GM12878 (cell line): ENCODE measurements at regions not wholly inside any gene's neighbourhood (a gene's known extent, or its start where the extent isn't known, plus 50 kb on each side); places are given as distances from the start of the nearest gene placed in this dataset.

Experiments
- ATAC-seq: fragments of 200-7000 bp; cut with Tn5 transposase; 3 replicates; pipeline ENCODE4 v1.9.1; 2020; ENCODE audit warnings: mild to moderate bottlenecking, moderate library complexity
- BruUV-seq: library from RNA; stranded (reverse); fragments of 400-500 nt; replicated peaks from 2 replicates; lab custom pipeline; 2021; lab: Mats Ljungman, UMichigan
- CTCF ChIA-PET: fragments of 300-600 bp; sonication (Branson Sonifier 250); formaldehyde crosslinking; extraction: SDS; loops from one replicate; lab custom pipeline; 2021; ENCODE audit warnings: inconsistent platforms; lab: Yijun Ruan, JAX
- POLR2A ChIA-PET: fragments of 350-600 bp; formaldehyde crosslinking; extraction: SDS; loops from one replicate; lab custom pipeline; 2021; ENCODE audit warnings: inconsistent platforms; lab: Charles Lee
- RAD21 ChIA-PET: fragments of 300-600 bp; sonication (Branson Sonifier 250); formaldehyde crosslinking; loops from one replicate; lab custom pipeline; 2023; ENCODE audit warnings: antibody characterized with exemption; ENCODE audit not compliant: unreplicated experiment; lab: Charles Lee
- SMC1A ChIA-PET: fragments of 300-600 bp; sonication (Branson Sonifier 250); formaldehyde crosslinking; loops from one replicate; lab custom pipeline; 2023; ENCODE audit not compliant: unreplicated experiment, uncharacterized antibody; lab: Charles Lee
- DNase-seq: peaks from one replicate; pipeline ENCODE4 v3.0.0-alpha.2; 2011; ENCODE audit warnings: low read depth, low spot score
- FAIRE-seq: peaks from 3 replicates; lab custom pipeline; 2011; peaks lifted over from hg19 to GRCh38; lab: Jason Lieb, UNC
- H2AFZ ChIP-seq: 2 replicates; pipeline ENCODE4 v1.6.0; 2011; ENCODE audit warnings: low read depth, low read length, control low read depth; ENCODE audit not compliant: control insufficient read depth
- H3K27ac ChIP-seq: 2 replicates; pipeline ENCODE4 v1.5.1; 2011; ENCODE audit warnings: control low read depth; ENCODE audit not compliant: control insufficient read depth, insufficient read depth
- H3K27me3 ChIP-seq, 2 experiments: replicated peaks in 1 of 2; 2 replicates each; pipeline versions ENCODE4 v1.6.0 to v1.6.1; 2011; ENCODE audit warnings: low read length in 1 of 2; ENCODE audit not compliant: control insufficient read depth in 2 of 2, insufficient read depth in 2 of 2
- H3K36me3 ChIP-seq, 2 experiments: 2 replicates each; pipeline ENCODE4 v1.5.1; 2011; ENCODE audit warnings: low read length in 1 of 2; ENCODE audit not compliant: control insufficient read depth in 2 of 2, insufficient read depth in 2 of 2
- H3K4me1 ChIP-seq: 2 replicates; pipeline ENCODE4 v1.6.1; 2011; ENCODE audit warnings: mild to moderate bottlenecking, low read length, moderate library complexity, mixed read lengths; ENCODE audit not compliant: control insufficient read depth, insufficient read depth
- H3K4me2 ChIP-seq: 2 replicates; pipeline ENCODE4 v1.6.0; 2011; ENCODE audit warnings: control low read depth; ENCODE audit not compliant: control insufficient read depth, insufficient read depth
- H3K4me3 ChIP-seq: fragments of 200-600 bp; sonication (generic); 2 replicates; pipeline ENCODE4 v1.5.1; 2016
- H3K79me2 ChIP-seq: 2 replicates; pipeline ENCODE4 v1.6.0; 2011; ENCODE audit warnings: low read length; ENCODE audit not compliant: control insufficient read depth, insufficient read depth
- H3K9ac ChIP-seq: 2 replicates; pipeline ENCODE4 v1.8.0; 2011; ENCODE audit warnings: low read length, control low read depth, mixed read lengths; ENCODE audit not compliant: control insufficient read depth, insufficient read depth
- H3K9me3 ChIP-seq: replicated peaks from 3 replicates; pipeline ENCODE4 v1.5.1; 2011; ENCODE audit warnings: mild to moderate bottlenecking, low read length; ENCODE audit not compliant: control insufficient read depth, insufficient read depth
- H4K20me1 ChIP-seq: 2 replicates; pipeline ENCODE4 v1.6.0; 2011; ENCODE audit not compliant: control insufficient read depth, insufficient read depth
- ATF7 ChIP-seq: fragments of 450-650 bp; IDR thresholded peaks from 2 replicates; pipeline ENCODE4 v1.6.1; 2016; ENCODE audit warnings: low read depth, mild to moderate bottlenecking
- CBX3 ChIP-seq: fragments of 200-600 bp; sonication (generic); IDR thresholded peaks from 2 replicates; pipeline ENCODE4 v1.6.1; 2016; ENCODE audit warnings: low read depth, borderline replicate concordance
- CHD4 ChIP-seq: fragments of 200-600 bp; sonication (generic); IDR thresholded peaks from 2 replicates; pipeline ENCODE4 v1.6.1; 2016; ENCODE audit warnings: mild to moderate bottlenecking
- EGR1 ChIP-seq, 2 experiments: IDR thresholded peaks; 1 replicate in 1 of 2; 2 replicates in 1 of 2; pipeline ENCODE4 v1.6.1; 2011 to 2012; ENCODE audit warnings: low read depth in 2 of 2, low read length in 2 of 2, borderline replicate concordance in 1 of 2, mild to moderate bottlenecking in 1 of 2, moderate library complexity in 1 of 2
- IKZF2 ChIP-seq, 2 experiments: fragments of 450-650 bp; IDR thresholded peaks; 2 replicates each; pipeline ENCODE4 v1.6.1; 2017; ENCODE audit warnings: mild to moderate bottlenecking in 2 of 2, moderate library complexity in 2 of 2
- IRF4 ChIP-seq: IDR thresholded peaks from 2 replicates; pipeline ENCODE4 v1.6.1; 2011; ENCODE audit warnings: low read depth, low read length
- KAT2A ChIP-seq: conservative IDR thresholded peaks from 2 replicates; pipeline ENCODE4 v1.6.1; 2011; ENCODE audit warnings: low read depth, low read length; ENCODE audit not compliant: control insufficient read depth
- MEF2A ChIP-seq: IDR thresholded peaks from 2 replicates; pipeline ENCODE4 v1.6.1; 2011; ENCODE audit warnings: low read depth, mild to moderate bottlenecking, low read length, moderate library complexity; ENCODE audit not compliant: insufficient read depth
- MTA3 ChIP-seq: IDR thresholded peaks from 2 replicates; pipeline ENCODE4 v1.6.1; 2012; ENCODE audit warnings: low read length, inconsistent platforms, borderline replicate concordance
- MXI1 ChIP-seq: fragments of 150-350 bp; IDR thresholded peaks from 2 replicates; pipeline ENCODE4 v1.6.1; 2011; ENCODE audit warnings: low read depth, mild to moderate bottlenecking, inconsistent platforms, low read length, improper control_type of control experiment
- NFYB ChIP-seq: IDR thresholded peaks from 2 replicates; pipeline ENCODE4 v1.6.1; 2011; ENCODE audit warnings: low read depth, mild to moderate bottlenecking, low read length, improper control_type of control experiment, moderate library complexity; ENCODE audit not compliant: insufficient read depth
- RELA ChIP-seq: fragments of 450-650 bp; IDR thresholded peaks from 2 replicates; pipeline ENCODE4 v1.8.0; 2014; ENCODE audit warnings: borderline replicate concordance; ENCODE audit not compliant: partially characterized antibody
- SREBF1 ChIP-seq: IDR thresholded peaks from 2 replicates; pipeline ENCODE4 v1.6.1; 2012; ENCODE audit warnings: mild to moderate bottlenecking, low read length
- WGBS: methylation state at CpG from one replicate; pipeline ENCODE4 v1.1.6; 2016; ENCODE audit warnings: low lambda C conversion rate; ENCODE audit not compliant: insufficient replicate concordance, insufficient coverage; ENCODE audit errors: missing lambda C conversion rate; 5-methylcytosine and 5-hydroxymethylcytosine counted together
- in situ Hi-C: fragments of 300-500 bp; cut with MboI; formaldehyde crosslinking; loops from 9 replicates; pipeline ENCODE4 v1.14.3; 2018; ENCODE audit warnings: mixed read lengths
- intact Hi-C: fragments of 100-400 bp; cut with micrococcal nuclease; formaldehyde crosslinking; loops from one replicate; pipeline ENCODE4 v1.14.2; 2022; ENCODE audit not compliant: unreplicated experiment
- TF ChIP-seq, protein P1 (sequence below): fragments of 450-650 bp; formaldehyde crosslinking; IDR thresholded peaks from 2 replicates; pipeline ENCODE4 v1.5.0; 2022; ENCODE audit warnings: mild to moderate bottlenecking, missing genetic modification characterization
- TF ChIP-seq, protein P2 (sequence below), 3 experiments: IDR thresholded peaks in 2 of 3; conservative IDR thresholded peaks in 1 of 3; 2 replicates each; pipeline ENCODE4 v1.5.1; 2011; ENCODE audit warnings: low read depth in 3 of 3, low read length in 3 of 3, mild to moderate bottlenecking in 3 of 3, control low read depth in 2 of 3, moderate library complexity in 2 of 3, inconsistent platforms in 1 of 3, mixed read lengths in 1 of 3; ENCODE audit not compliant: control insufficient read depth in 2 of 3, insufficient read depth in 1 of 3; ENCODE audit errors: extremely low read depth in 1 of 3
- TF ChIP-seq, protein P3 (sequence below): fragments of 450-650 bp; IDR thresholded peaks from 2 replicates; pipeline ENCODE4 v1.6.1; 2016; ENCODE audit warnings: mild to moderate bottlenecking
- TF ChIP-seq, protein P4 (sequence below): fragments of 450-650 bp; conservative IDR thresholded peaks from 2 replicates; pipeline ENCODE4 v1.6.1; 2017; ENCODE audit warnings: mild to moderate bottlenecking, moderate library complexity

DNA sequence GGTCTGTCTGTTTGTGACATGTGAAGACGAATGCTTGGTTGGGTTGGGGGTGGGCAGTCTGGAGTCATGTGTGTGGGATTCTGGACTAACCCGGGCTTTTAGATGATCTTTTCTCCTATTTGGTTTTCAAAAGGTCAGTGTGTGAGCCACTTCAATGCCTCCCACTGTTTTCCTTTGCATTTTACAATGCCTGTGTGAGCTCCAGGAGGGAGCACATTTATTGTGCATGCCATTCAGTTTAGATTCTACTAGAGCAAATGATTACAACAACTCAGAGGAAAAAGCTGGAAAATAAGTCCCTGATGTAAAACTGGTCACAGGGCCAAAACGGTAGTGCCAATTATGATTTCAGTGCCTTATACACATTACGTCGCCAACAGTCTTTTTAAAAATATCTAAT is 90.9 kb downstream of the LYPLAL1 start:
- ATAC-seq, result no peak
- H3K36me3 ChIP-seq, result no peaks in the 10 kb centered on the region
- H3K4me1 ChIP-seq, result no peaks in the 10 kb centered on the region
- H4K20me1 ChIP-seq, result no peaks in the 10 kb centered on the region
- H3K79me2 ChIP-seq, result no peaks in the 10 kb centered on the region
- in situ Hi-C loops, result no loop called here
- BruUV-seq, result no TSS peak
- RAD21 ChIA-PET, result no interaction called here
- TF ChIP-seq CBX3 (no peak), KAT2A (no peak), IKZF2 (IDR thresholded peaks at IDR 0.05) (no peak), EGR1 (IDR thresholded peaks at IDR 0.05; ENCODE audit: borderline replicate concordance in 1 of 2, low read depth in 2 of 2, low read length in 2 of 2) (no peak), ATF7 (no peak), MEF2A (no peak), CHD4 (no peak), SREBF1 (no peak), RELA (no peak), IRF4 (no peak), MTA3 (no peak), NFYB (no peak), MXI1 (no peak)
- TF ChIP-seq, protein P1, sequence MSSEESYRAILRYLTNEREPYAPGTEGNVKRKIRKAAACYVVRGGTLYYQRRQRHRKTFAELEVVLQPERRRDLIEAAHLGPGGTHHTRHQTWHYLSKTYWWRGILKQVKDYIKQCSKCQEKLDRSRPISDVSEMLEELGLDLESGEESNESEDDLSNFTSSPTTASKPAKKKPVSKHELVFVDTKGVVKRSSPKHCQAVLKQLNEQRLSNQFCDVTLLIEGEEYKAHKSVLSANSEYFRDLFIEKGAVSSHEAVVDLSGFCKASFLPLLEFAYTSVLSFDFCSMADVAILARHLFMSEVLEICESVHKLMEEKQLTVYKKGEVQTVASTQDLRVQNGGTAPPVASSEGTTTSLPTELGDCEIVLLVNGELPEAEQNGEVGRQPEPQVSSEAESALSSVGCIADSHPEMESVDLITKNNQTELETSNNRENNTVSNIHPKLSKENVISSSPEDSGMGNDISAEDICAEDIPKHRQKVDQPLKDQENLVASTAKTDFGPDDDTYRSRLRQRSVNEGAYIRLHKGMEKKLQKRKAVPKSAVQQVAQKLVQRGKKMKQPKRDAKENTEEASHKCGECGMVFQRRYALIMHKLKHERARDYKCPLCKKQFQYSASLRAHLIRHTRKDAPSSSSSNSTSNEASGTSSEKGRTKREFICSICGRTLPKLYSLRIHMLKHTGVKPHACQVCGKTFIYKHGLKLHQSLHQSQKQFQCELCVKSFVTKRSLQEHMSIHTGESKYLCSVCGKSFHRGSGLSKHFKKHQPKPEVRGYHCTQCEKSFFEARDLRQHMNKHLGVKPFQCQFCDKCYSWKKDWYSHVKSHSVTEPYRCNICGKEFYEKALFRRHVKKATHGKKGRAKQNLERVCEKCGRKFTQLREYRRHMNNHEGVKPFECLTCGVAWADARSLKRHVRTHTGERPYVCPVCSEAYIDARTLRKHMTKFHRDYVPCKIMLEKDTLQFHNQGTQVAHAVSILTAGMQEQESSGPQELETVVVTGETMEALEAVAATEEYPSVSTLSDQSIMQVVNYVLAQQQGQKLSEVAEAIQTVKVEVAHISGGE, result no peak
- TF ChIP-seq, protein P2, sequence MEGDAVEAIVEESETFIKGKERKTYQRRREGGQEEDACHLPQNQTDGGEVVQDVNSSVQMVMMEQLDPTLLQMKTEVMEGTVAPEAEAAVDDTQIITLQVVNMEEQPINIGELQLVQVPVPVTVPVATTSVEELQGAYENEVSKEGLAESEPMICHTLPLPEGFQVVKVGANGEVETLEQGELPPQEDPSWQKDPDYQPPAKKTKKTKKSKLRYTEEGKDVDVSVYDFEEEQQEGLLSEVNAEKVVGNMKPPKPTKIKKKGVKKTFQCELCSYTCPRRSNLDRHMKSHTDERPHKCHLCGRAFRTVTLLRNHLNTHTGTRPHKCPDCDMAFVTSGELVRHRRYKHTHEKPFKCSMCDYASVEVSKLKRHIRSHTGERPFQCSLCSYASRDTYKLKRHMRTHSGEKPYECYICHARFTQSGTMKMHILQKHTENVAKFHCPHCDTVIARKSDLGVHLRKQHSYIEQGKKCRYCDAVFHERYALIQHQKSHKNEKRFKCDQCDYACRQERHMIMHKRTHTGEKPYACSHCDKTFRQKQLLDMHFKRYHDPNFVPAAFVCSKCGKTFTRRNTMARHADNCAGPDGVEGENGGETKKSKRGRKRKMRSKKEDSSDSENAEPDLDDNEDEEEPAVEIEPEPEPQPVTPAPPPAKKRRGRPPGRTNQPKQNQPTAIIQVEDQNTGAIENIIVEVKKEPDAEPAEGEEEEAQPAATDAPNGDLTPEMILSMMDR (IDR thresholded peaks at IDR 0.05 in 2 of 3, conservative IDR thresholded peaks at IDR 0.05 in 1 of 3; ENCODE audit: control insufficient read depth in 2 of 3, extremely low read depth in 1 of 3, insufficient read depth in 1 of 3, low read depth in 3 of 3, low read length in 3 of 3), result no peak
- TF ChIP-seq, protein P3, sequence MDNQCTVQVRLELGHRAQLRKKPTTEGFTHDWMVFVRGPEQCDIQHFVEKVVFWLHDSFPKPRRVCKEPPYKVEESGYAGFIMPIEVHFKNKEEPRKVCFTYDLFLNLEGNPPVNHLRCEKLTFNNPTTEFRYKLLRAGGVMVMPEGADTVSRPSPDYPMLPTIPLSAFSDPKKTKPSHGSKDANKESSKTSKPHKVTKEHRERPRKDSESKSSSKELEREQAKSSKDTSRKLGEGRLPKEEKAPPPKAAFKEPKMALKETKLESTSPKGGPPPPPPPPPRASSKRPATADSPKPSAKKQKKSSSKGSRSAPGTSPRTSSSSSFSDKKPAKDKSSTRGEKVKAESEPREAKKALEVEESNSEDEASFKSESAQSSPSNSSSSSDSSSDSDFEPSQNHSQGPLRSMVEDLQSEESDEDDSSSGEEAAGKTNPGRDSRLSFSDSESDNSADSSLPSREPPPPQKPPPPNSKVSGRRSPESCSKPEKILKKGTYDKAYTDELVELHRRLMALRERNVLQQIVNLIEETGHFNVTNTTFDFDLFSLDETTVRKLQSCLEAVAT, result no peak
- TF ChIP-seq, protein P4, sequence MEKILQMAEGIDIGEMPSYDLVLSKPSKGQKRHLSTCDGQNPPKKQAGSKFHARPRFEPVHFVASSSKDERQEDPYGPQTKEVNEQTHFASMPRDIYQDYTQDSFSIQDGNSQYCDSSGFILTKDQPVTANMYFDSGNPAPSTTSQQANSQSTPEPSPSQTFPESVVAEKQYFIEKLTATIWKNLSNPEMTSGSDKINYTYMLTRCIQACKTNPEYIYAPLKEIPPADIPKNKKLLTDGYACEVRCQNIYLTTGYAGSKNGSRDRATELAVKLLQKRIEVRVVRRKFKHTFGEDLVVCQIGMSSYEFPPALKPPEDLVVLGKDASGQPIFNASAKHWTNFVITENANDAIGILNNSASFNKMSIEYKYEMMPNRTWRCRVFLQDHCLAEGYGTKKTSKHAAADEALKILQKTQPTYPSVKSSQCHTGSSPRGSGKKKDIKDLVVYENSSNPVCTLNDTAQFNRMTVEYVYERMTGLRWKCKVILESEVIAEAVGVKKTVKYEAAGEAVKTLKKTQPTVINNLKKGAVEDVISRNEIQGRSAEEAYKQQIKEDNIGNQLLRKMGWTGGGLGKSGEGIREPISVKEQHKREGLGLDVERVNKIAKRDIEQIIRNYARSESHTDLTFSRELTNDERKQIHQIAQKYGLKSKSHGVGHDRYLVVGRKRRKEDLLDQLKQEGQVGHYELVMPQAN, result no peak
- TF ChIP-seq, all 136 proteins: peak for 0
- CTCF ChIA-PET, result interaction anchor here (0.8 kb wide), 1 partner anchor 10 kb away, joined by 3 read pairs; no protein-coding TSS in a partner anchor
- Histone ChIP-seq H3K27ac (no peak overlapping the region), H2AFZ (no peak overlapping the region), H3K9ac (no peak overlapping the region), H3K4me3 (no peak overlapping the region), H3K4me2 (no peak overlapping the region), H3K27me3 (no peaks in the 10 kb centered on the region), H3K9me3 (peaks cover 4% of the 10 kb centered on the region; the same call in 2 of the 3 replicates)
- intact Hi-C loops, result no loop called here
- FAIRE-seq, result no peak
- POLR2A ChIA-PET, result no interaction called here
- 88% methylated on average over 5 of the region's 5 CpGs for WGBS
- no peak for DNase-seq
- SMC1A ChIA-PET, result interaction anchor here (0.5 to 1.7 kb wide), 2 partner anchors 9 to 16 kb away, joined by 3 to 4 read pairs; no protein-coding TSS in a partner anchor
